Smooth muscle cell (in vitro differentiated cells): ENCODE measurements at regions not wholly inside any gene's neighbourhood (a gene's known extent, or its start where the extent isn't known, plus 50 kb on each side); places are given as distances from the start of the nearest gene placed in this dataset.

Source experiments
- DNase-seq: peaks from one replicate; lab custom pipeline; 2025; ENCODE audit not compliant: unreplicated experiment; lab: John Stamatoyannopoulos, UW
- H2AFZ ChIP-seq: fragments of 200-600 bp; sonication (generic); 2 replicates; pipeline ENCODE4 v1.6.0; 2016; ENCODE audit warnings: antibody characterized with exemption, low read depth, mild to moderate bottlenecking
- H3F3A ChIP-seq: fragments of 200-600 bp; sonication (generic); 2 replicates; pipeline ENCODE4 v1.6.0; 2017; ENCODE audit warnings: antibody characterized with exemption, low read depth
- H3K27ac ChIP-seq: fragments of 200-600 bp; sonication (generic); 2 replicates; pipeline ENCODE4 v1.5.1; 2016; ENCODE audit warnings: low read depth, mild to moderate bottlenecking
- H3K27me3 ChIP-seq: fragments of 200-600 bp; sonication (generic); 2 replicates; pipeline ENCODE4 v1.6.1; 2016; ENCODE audit warnings: low read depth, mild to moderate bottlenecking
- H3K36me3 ChIP-seq: fragments of 200-600 bp; sonication (generic); 2 replicates; pipeline ENCODE4 v1.5.1; 2016; ENCODE audit warnings: low read depth
- H3K4me1 ChIP-seq: fragments of 200-600 bp; sonication (generic); 2 replicates; pipeline ENCODE4 v1.5.1; 2016; ENCODE audit warnings: low read depth
- H3K4me2 ChIP-seq: fragments of 200-600 bp; sonication (generic); 2 replicates; pipeline ENCODE4 v1.6.0; 2016; ENCODE audit warnings: mild to moderate bottlenecking
- H3K4me3 ChIP-seq: fragments of 200-600 bp; sonication (generic); 2 replicates; pipeline ENCODE4 v1.5.1; 2016; ENCODE audit warnings: mild to moderate bottlenecking
- H3K79me2 ChIP-seq: fragments of 200-600 bp; sonication (generic); 2 replicates; pipeline ENCODE4 v1.6.0; 2016; ENCODE audit warnings: low read depth, mild to moderate bottlenecking
- H3K9ac ChIP-seq: fragments of 200-600 bp; sonication (generic); 2 replicates; pipeline ENCODE4 v1.6.0; 2016; ENCODE audit warnings: low read depth
- H3K9me3 ChIP-seq: fragments of 200-600 bp; sonication (generic); replicated peaks from 2 replicates; pipeline ENCODE4 v1.5.1; 2016; ENCODE audit warnings: low read depth
- H4K20me1 ChIP-seq: fragments of 200-600 bp; sonication (generic); 2 replicates; pipeline ENCODE4 v1.6.0; 2016; ENCODE audit warnings: low read depth
- WGBS: methylation state at CpG from one replicate; pipeline ENCODE4 v1.1.7; 2016; ENCODE audit warnings: low lambda C conversion rate; 5-methylcytosine and 5-hydroxymethylcytosine counted together
- TF ChIP-seq, protein P1 (sequence below): fragments of 200-600 bp; sonication (generic); IDR thresholded peaks from 2 replicates; pipeline ENCODE4 v1.5.1; 2017; ENCODE audit warnings: borderline replicate concordance, mild to moderate bottlenecking, antibody characterized with exemption; ENCODE audit not compliant: insufficient read depth, poor library complexity, severe bottlenecking

DNA sequence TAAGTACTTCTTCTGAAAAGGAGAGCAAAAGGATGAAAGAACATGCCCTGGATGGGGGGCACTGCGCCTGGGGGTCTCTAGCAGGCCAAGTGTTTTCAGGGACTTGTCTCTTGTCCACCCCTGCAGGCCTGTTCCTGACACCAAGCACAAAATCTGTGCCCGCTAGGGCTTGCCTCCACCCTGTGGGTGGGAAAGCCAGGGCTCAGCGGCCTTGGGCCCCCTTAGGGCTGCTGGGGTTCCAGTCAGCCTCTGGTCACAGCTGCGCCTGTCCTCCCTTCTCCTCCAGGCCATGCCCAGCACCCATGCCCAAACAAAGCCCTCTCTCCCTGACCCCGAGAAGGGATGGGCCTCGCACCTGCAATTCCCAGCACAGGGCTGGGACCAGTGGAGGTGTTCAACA is 71.1 kb upstream of the TRPM1 start:
- Histone ChIP-seq H3K4me3 (no peak overlapping the region), H4K20me1 (no peaks in the 10 kb centered on the region), H3K27ac (no peak overlapping the region), H3K27me3 (no peaks in the 10 kb centered on the region), H3K79me2 (no peaks in the 10 kb centered on the region), H3K36me3 (no peaks in the 10 kb centered on the region), H3F3A (no peaks in the 10 kb centered on the region), H3K4me1 (no peaks in the 10 kb centered on the region), H3K9me3 (no peaks in the 10 kb centered on the region), H3K4me2 (no peak overlapping the region), H3K9ac (no peak overlapping the region), H2AFZ (no peak overlapping the region)
- DNase-seq = no peak
- 94% methylated on average over 6 of the region's 6 CpGs for WGBS
- TF ChIP-seq, protein P1, sequence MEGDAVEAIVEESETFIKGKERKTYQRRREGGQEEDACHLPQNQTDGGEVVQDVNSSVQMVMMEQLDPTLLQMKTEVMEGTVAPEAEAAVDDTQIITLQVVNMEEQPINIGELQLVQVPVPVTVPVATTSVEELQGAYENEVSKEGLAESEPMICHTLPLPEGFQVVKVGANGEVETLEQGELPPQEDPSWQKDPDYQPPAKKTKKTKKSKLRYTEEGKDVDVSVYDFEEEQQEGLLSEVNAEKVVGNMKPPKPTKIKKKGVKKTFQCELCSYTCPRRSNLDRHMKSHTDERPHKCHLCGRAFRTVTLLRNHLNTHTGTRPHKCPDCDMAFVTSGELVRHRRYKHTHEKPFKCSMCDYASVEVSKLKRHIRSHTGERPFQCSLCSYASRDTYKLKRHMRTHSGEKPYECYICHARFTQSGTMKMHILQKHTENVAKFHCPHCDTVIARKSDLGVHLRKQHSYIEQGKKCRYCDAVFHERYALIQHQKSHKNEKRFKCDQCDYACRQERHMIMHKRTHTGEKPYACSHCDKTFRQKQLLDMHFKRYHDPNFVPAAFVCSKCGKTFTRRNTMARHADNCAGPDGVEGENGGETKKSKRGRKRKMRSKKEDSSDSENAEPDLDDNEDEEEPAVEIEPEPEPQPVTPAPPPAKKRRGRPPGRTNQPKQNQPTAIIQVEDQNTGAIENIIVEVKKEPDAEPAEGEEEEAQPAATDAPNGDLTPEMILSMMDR = no peak

GRCh38 chr15:31173790-31174450 is 72.4 kb upstream of the TRPM1 start:
- no peaks in the 10 kb centered on the region for H3K79me2 ChIP-seq
- TF ChIP-seq, protein P1 = no peak
- no peak for DNase-seq
- WGBS = 94% methylated on average over 2 of the region's 2 CpGs
- H3F3A ChIP-seq = no peaks in the 10 kb centered on the region
- no peak overlapping the region for H3K4me2 ChIP-seq
- H3K4me3 ChIP-seq = no peak overlapping the region
- H3K36me3 ChIP-seq = no peaks in the 10 kb centered on the region
- no peaks in the 10 kb centered on the region for H3K9me3 ChIP-seq
- no peak overlapping the region for H3K27ac ChIP-seq
- no peaks in the 10 kb centered on the region for H3K4me1 ChIP-seq
- no peaks in the 10 kb centered on the region for H3K27me3 ChIP-seq
- H3K9ac ChIP-seq = no peak overlapping the region
- H4K20me1 ChIP-seq = no peaks in the 10 kb centered on the region
- H2AFZ ChIP-seq = no peak overlapping the region

DNA sequence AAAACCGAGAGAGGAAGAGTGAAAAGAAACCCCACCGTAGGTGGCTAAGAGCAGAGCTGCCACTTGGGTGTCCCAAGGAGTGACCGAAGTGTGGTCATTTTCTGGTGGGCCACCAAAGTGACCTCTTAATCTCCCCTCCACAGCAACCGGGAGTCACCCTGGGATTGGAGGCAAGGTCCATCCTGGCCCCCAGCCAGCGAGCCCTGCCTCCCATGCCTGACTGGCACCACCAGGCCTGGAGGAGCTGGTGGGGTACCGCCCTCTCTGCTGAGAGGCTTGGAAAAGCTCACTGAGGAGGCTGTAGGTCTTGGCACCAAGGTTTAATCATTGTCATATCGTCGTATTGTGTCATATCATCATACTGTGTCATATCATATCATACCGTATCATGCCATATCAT is 74.0 kb upstream of the TRPM1 start:
- Histone ChIP-seq H3K27me3 (no peaks in the 10 kb centered on the region), H3K9me3 (peaks cover 4% of the 10 kb centered on the region), H3K27ac (no peak overlapping the region), H2AFZ (no peak overlapping the region), H3K36me3 (no peaks in the 10 kb centered on the region), H3K9ac (no peak overlapping the region), H3K79me2 (no peaks in the 10 kb centered on the region), H3K4me2 (no peak overlapping the region), H4K20me1 (no peaks in the 10 kb centered on the region), H3F3A (no peaks in the 10 kb centered on the region), H3K4me1 (no peaks in the 10 kb centered on the region), H3K4me3 (no peak overlapping the region)
- WGBS = 89% methylated on average over 9 of the region's 9 CpGs
- DNase-seq = no peak
- TF ChIP-seq, protein P1 = no peak

GRCh38 chr15:31177951-31178350 is 76.4 kb upstream of the TRPM1 start:
- no peaks in the 10 kb centered on the region for H3K36me3 ChIP-seq
- H3K9me3 ChIP-seq = peaks cover 7% of the 10 kb centered on the region
- H3F3A ChIP-seq = no peaks in the 10 kb centered on the region
- no peaks in the 10 kb centered on the region for H4K20me1 ChIP-seq
- H3K27me3 ChIP-seq = no peaks in the 10 kb centered on the region
- no peak overlapping the region for H3K4me2 ChIP-seq
- no peak overlapping the region for H3K27ac ChIP-seq
- WGBS = 47% methylated on average over 5 of the region's 5 CpGs
- H2AFZ ChIP-seq = no peak overlapping the region
- no peak overlapping the region for H3K4me3 ChIP-seq
- DNase-seq = no peak
- TF ChIP-seq, protein P1 = no peak
- no peak overlapping the region for H3K9ac ChIP-seq
- H3K79me2 ChIP-seq = no peaks in the 10 kb centered on the region
- no peaks in the 10 kb centered on the region for H3K4me1 ChIP-seq
